ENCODE measurements at regions not wholly inside any gene's neighbourhood (a gene's known extent, or its start where the extent isn't known, plus 50 kb on each side); places are given as distances from the start of the nearest gene placed in this dataset.

GRCh38 chr5:124581738-124582560 is 164.5 kb downstream of the ZNF608 start:
- no peak for DNase-seq

- DNase-seq, result no peak
These were observed 165.3 kb downstream of the ZNF608 start for GRCh38 chr5:124580925-124581737.

GRCh38 chr5:124580512-124580911 is 165.9 kb downstream of the ZNF608 start:
- no peak for DNase-seq

- DNase-seq, result no peak
These were observed 169.5 kb downstream of the ZNF608 start for GRCh38 chr5:124576848-124577409.

GRCh38 chr5:124575725-124576124 is 170.7 kb downstream of the ZNF608 start:
- DNase-seq, result no peak

GRCh38 chr5:124574521-124575436 is 171.7 kb downstream of the ZNF608 start:
- no peak for DNase-seq

GRCh38 chr5:124572971-124573370 is 173.5 kb downstream of the ZNF608 start:
- no peak for DNase-seq

GRCh38 chr5:124570285-124571035 is 176.0 kb downstream of the ZNF608 start:
- DNase-seq, result no peak

GRCh38 chr5:124566875-124567450 is 179.5 kb downstream of the ZNF608 start:
- DNase-seq, result no peak

- DNase-seq, result no peak
These were observed 185.0 kb downstream of the ZNF608 start for GRCh38 chr5:124561451-124561850.

- DNase-seq, result no peak
These were observed 186.1 kb downstream of the ZNF608 start for GRCh38 chr5:124560370-124560769.

GRCh38 chr5:124557761-124558160 is 188.7 kb downstream of the ZNF608 start:
- DNase-seq, result no peak

GRCh38 chr5:124554746-124555578 is 191.5 kb downstream of the ZNF608 start:
- no peak for DNase-seq

GRCh38 chr5:124553911-124554310 is 192.5 kb downstream of the ZNF608 start:
- DNase-seq, result no peak

- no peak for DNase-seq
These were observed 193.9 kb downstream of the ZNF608 start for GRCh38 chr5:124552526-124552925.

GRCh38 chr5:124551939-124552279 is 194.5 kb downstream of the ZNF608 start:
- DNase-seq, result no peak

- DNase-seq, result no peak
These were observed 195.7 kb downstream of the ZNF608 start for GRCh38 chr5:124550731-124551130.

GRCh38 chr5:124549891-124550436 is 196.5 kb downstream of the ZNF608 start:
- DNase-seq, result no peak

GRCh38 chr5:124546643-124547042 is 199.8 kb downstream of the ZNF608 start:
- peak in 2 of 4 experiments; percentile 12 to 16 for DNase-seq

All from suppressor macrophage (primary cell).